ENCODE measurements at regions not wholly inside any gene's neighbourhood (a gene's known extent, or its start where the extent isn't known, plus 50 kb on each side); places are given as distances from the start of the nearest gene placed in this dataset.

GRCh38 chr13:23007426-23007825 is 173.4 kb upstream of the SGCG start:
- no peak for TF ChIP-seq POLR2AphosphoS5 (IDR thresholded peaks at IDR 0.05; ENCODE audit: low read depth, low read length)
- TF ChIP-seq REST (IDR thresholded peaks at IDR 0.05; ENCODE audit: insufficient read depth in 1 of 2, low read depth in 2 of 2, low read length in 2 of 2) = no peak
- TF ChIP-seq TAF1 (IDR thresholded peaks at IDR 0.05; ENCODE audit: borderline replicate concordance, insufficient read depth, low read length) = no peak
- no peak for TF ChIP-seq SIN3A (IDR thresholded peaks at IDR 0.05; ENCODE audit: borderline replicate concordance, insufficient read depth, low read length)
- no peak for TF ChIP-seq FOXP2 (optimal IDR thresholded peaks at IDR 0.05; ENCODE audit: borderline replicate concordance, extremely low read depth, extremely low read length, insufficient read depth)
